ENCODE measurements at regions not wholly inside any gene's neighbourhood (a gene's known extent, or its start where the extent isn't known, plus 50 kb on each side); places are given as distances from the start of the nearest gene placed in this dataset.
"Not testable (repeated sequence)": the region's sequence is repeated elsewhere in the genome, so short reads cannot be mapped to it uniquely, and the experiment has no call there.

DNA sequence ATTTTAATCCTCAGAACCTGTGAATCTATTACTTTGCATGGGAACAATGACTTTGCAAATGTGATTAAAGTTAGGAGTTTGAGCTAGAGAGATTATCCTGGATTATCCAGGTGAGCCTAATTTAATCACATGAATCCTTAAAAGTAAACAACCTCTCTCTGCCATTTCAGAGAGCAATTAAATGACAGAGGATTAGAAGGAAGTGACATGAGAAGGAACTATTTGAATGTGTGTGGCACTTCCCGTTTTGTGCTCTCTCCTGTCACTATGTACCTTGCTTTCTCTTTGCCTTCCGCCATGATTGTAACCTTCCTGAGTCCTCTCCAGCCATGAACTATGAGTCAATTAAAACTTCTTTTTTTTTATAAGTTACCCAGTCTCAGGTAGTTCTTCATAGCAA is 559.2 kb downstream of the PRIM2 start:
- TF ChIP-seq, protein P1, sequence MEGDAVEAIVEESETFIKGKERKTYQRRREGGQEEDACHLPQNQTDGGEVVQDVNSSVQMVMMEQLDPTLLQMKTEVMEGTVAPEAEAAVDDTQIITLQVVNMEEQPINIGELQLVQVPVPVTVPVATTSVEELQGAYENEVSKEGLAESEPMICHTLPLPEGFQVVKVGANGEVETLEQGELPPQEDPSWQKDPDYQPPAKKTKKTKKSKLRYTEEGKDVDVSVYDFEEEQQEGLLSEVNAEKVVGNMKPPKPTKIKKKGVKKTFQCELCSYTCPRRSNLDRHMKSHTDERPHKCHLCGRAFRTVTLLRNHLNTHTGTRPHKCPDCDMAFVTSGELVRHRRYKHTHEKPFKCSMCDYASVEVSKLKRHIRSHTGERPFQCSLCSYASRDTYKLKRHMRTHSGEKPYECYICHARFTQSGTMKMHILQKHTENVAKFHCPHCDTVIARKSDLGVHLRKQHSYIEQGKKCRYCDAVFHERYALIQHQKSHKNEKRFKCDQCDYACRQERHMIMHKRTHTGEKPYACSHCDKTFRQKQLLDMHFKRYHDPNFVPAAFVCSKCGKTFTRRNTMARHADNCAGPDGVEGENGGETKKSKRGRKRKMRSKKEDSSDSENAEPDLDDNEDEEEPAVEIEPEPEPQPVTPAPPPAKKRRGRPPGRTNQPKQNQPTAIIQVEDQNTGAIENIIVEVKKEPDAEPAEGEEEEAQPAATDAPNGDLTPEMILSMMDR (IDR thresholded peaks at IDR 0.05) = not testable (repeated sequence)
- TF ChIP-seq POLR2A (IDR thresholded peaks at IDR 0.05) = not testable (repeated sequence)

All from vagina (tissue), 2 donors.